ENCODE measurements at regions not wholly inside any gene's neighbourhood (a gene's known extent, or its start where the extent isn't known, plus 50 kb on each side); places are given as distances from the start of the nearest gene placed in this dataset.

DNA sequence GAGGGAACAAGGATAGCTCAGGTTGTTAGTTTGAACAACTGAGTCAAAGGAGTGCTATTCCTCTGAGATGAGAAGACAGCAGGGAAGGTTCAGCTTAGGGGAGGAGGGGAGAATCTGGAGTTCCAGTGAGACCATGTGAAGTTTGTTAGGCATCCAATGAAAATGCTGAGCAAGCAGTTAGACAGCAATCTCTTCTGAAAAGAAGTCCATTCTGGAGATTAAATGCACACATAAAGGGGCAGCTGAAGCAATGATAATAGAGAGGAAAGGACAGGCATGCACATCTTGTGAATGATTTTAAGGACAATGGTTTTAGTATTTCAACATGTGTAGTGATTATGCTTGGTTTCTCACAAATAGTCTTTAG lies 89.7 kb upstream of the GHITM start:
- no peak overlapping the region for H3K27ac ChIP-seq (ENCODE audit: insufficient read depth, low read depth, low read length)
- no peak overlapping the region for H2AFZ ChIP-seq (ENCODE audit: low read depth, low read length)
- H3K4me2 ChIP-seq (ENCODE audit: insufficient read depth, low read length): no peak overlapping the region
- no peak for DNase-seq (ENCODE audit: low read depth, low spot score)
- no TSS peak for BruUV-seq (replicated peaks)
- TF ChIP-seq, protein P1, sequence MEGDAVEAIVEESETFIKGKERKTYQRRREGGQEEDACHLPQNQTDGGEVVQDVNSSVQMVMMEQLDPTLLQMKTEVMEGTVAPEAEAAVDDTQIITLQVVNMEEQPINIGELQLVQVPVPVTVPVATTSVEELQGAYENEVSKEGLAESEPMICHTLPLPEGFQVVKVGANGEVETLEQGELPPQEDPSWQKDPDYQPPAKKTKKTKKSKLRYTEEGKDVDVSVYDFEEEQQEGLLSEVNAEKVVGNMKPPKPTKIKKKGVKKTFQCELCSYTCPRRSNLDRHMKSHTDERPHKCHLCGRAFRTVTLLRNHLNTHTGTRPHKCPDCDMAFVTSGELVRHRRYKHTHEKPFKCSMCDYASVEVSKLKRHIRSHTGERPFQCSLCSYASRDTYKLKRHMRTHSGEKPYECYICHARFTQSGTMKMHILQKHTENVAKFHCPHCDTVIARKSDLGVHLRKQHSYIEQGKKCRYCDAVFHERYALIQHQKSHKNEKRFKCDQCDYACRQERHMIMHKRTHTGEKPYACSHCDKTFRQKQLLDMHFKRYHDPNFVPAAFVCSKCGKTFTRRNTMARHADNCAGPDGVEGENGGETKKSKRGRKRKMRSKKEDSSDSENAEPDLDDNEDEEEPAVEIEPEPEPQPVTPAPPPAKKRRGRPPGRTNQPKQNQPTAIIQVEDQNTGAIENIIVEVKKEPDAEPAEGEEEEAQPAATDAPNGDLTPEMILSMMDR (IDR thresholded peaks at IDR 0.05; ENCODE audit: extremely low read depth in 1 of 2, insufficient read depth in 1 of 2, low read depth in 1 of 2, low read length in 2 of 2): no peak
- TF ChIP-seq JUN (IDR thresholded peaks at IDR 0.05; ENCODE audit: borderline replicate concordance, insufficient read depth, insufficient read length, low read depth): no peak
- TF ChIP-seq, protein P2, sequence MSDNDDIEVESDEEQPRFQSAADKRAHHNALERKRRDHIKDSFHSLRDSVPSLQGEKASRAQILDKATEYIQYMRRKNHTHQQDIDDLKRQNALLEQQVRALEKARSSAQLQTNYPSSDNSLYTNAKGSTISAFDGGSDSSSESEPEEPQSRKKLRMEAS (IDR thresholded peaks at IDR 0.05; ENCODE audit: insufficient read depth, insufficient read length): no peak
- no peak for TF ChIP-seq GATA2 (IDR thresholded peaks at IDR 0.05; ENCODE audit: insufficient read depth, insufficient read length, low read depth, low read length)
- TF ChIP-seq POLR2AphosphoS5 (IDR thresholded peaks at IDR 0.05; ENCODE audit: insufficient read depth, low read depth, low read length): no peak
- TF ChIP-seq MYC (IDR thresholded peaks at IDR 0.05; ENCODE audit: low read depth, low read length): no peak
- no peak for TF ChIP-seq POLR2A (IDR thresholded peaks at IDR 0.05; ENCODE audit: low read depth, low read length)
- TF ChIP-seq FOS (IDR thresholded peaks at IDR 0.05; ENCODE audit: borderline replicate concordance, insufficient read depth, low read length): no peak
- TF ChIP-seq EZH2 (IDR thresholded peaks at IDR 0.05; ENCODE audit: borderline replicate concordance, low read depth, low read length, severe bottlenecking): no peak
- H3K9ac ChIP-seq (replicated peaks; ENCODE audit: extremely low read depth, insufficient read depth, low read length): no peak overlapping the region
- no peaks in the 10 kb centered on the region for H3K9me3 ChIP-seq (replicated peaks; ENCODE audit: control insufficient read depth, insufficient read depth, low read length)
- H4K20me1 ChIP-seq (replicated peaks; ENCODE audit: control insufficient read depth, extremely low read depth, insufficient read depth, low read length): no peaks in the 10 kb centered on the region
- H3K79me2 ChIP-seq (ENCODE audit: control insufficient read depth, insufficient read depth, low read length): no peaks in the 10 kb centered on the region
- CTCF ChIA-PET: interaction anchor here (0.5 to 1.0 kb wide), 3 partner anchors 11 to 43 kb away, joined by 3 to 5 read pairs (median 3); no protein-coding TSS in a partner anchor
- no peak for FAIRE-seq
- H3K36me3 ChIP-seq (ENCODE audit: control insufficient read depth in 2 of 2, extremely low read depth in 1 of 2, insufficient read depth in 2 of 2, low read length in 2 of 2): no peaks in the 10 kb centered on the region
- dilution Hi-C loops (cut with MboI; ENCODE audit: extremely low pct_ligation_motif_present, low sequenced_read_pairs): no loop called here
- intact Hi-C loops (cut with micrococcal nuclease): no loop called here
- POLR2A ChIA-PET: no interaction called here
- H3K4me3 ChIP-seq (replicated peaks in 1 of 3; ENCODE audit: insufficient read depth in 1 of 3, low read depth in 1 of 3, low read length in 3 of 3): no peak overlapping the region
- H3K27me3 ChIP-seq (ENCODE audit: control insufficient read depth in 2 of 2, insufficient read depth in 2 of 2, low read length in 2 of 2): no peaks in the 10 kb centered on the region
- no peaks in the 10 kb centered on the region for H3K4me1 ChIP-seq (ENCODE audit: control insufficient read depth, extremely low read depth, insufficient read depth, low read length)
- no peaks in the 10 kb centered on the region for H3K9me1 ChIP-seq (replicated peaks; ENCODE audit: control insufficient read depth, extremely low read depth, insufficient read depth, low read length)

Data from endothelial cell of umbilical vein (primary cell).